HUES48 (cell line): ENCODE measurements at regions not wholly inside any gene's neighbourhood (a gene's known extent, or its start where the extent isn't known, plus 50 kb on each side); places are given as distances from the start of the nearest gene placed in this dataset.

Experiments
- H3K27ac ChIP-seq: one replicate; pipeline ENCODE4 v1.7.0; 2013; ENCODE audit warnings: low read depth, low read length, inconsistent platforms
- H3K27me3 ChIP-seq: 2 replicates; pipeline ENCODE4 v1.6.1; 2013; ENCODE audit warnings: mild to moderate bottlenecking, low read length; ENCODE audit not compliant: control insufficient read depth, insufficient read depth
- H3K36me3 ChIP-seq: 2 replicates; pipeline ENCODE4 v1.6.1; 2013; ENCODE audit warnings: low read length; ENCODE audit not compliant: control insufficient read depth, insufficient read depth
- H3K4me1 ChIP-seq: 2 replicates; pipeline ENCODE4 v1.6.1; 2013; ENCODE audit warnings: mild to moderate bottlenecking, low read length; ENCODE audit not compliant: control insufficient read depth, insufficient read depth
- H3K4me3 ChIP-seq: 2 replicates; pipeline ENCODE4 v1.5.1; 2013; ENCODE audit warnings: mild to moderate bottlenecking, low read depth, low read length
- H3K9ac ChIP-seq: 2 replicates; pipeline ENCODE4 v1.6.1; 2013; ENCODE audit warnings: mild to moderate bottlenecking, low read depth, low read length, moderate library complexity
- H3K9me3 ChIP-seq: 2 replicates; pipeline ENCODE4 v1.6.1; 2013; ENCODE audit warnings: low read length; ENCODE audit not compliant: control insufficient read depth, insufficient read depth

DNA sequence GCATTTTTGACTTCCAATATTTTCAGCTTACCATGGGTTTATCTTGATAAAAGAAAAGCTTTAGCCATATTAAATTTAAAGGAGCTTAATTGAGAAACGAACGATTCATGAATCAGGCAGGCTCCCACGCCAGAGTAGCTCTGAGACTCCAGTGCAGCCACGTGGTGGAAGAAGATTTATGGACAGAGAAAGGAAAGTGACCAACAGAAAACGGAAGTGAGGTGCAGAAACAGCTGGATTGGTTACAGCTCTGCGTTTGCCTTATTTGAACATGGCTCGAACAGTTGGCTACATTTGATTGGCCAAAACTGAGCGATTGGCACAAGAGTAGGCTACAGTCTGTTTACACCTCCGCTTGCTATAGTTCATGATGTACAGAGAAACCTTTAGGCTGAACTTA, 395.4 kb downstream of the GATA3 start:
- no peak overlapping the region for H3K9ac ChIP-seq
- no peaks in the 10 kb centered on the region for H3K9me3 ChIP-seq
- H3K4me3 ChIP-seq = no peak overlapping the region
- no peaks in the 10 kb centered on the region for H3K27me3 ChIP-seq
- no peaks in the 10 kb centered on the region for H3K36me3 ChIP-seq
- peaks cover 6% of the 10 kb centered on the region for H3K4me1 ChIP-seq
- H3K27ac ChIP-seq = no peak overlapping the region

DNA sequence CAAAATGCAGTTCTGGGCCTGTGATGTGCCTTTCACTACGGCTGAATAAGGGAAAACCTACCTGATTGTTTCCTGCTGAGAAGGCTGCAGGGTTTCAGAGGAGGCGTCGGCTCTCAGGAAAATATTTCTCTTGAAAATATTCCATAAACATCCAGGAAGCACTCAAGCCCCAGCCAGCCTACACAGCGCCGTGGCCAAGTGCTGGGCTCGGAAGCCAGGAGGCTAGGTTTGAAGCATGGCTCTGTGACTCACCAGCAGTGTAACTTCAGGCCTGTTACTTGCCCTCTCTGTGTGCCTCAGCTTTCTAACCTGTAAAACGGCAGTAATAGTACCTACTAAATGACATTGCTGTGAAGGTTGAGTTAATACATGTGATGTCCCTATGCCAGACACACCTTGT, 399.1 kb downstream of the GATA3 start:
- Histone ChIP-seq H3K4me1 (no peaks in the 10 kb centered on the region), H3K27me3 (no peaks in the 10 kb centered on the region), H3K9ac (no peak overlapping the region), H3K27ac (no peak overlapping the region), H3K9me3 (no peaks in the 10 kb centered on the region; the same call in 1 of the 2 replicates), H3K36me3 (no peaks in the 10 kb centered on the region), H3K4me3 (no peak overlapping the region)

- Histone ChIP-seq H3K4me1 (no peaks in the 10 kb centered on the region), H3K4me3 (no peak overlapping the region), H3K36me3 (no peaks in the 10 kb centered on the region), H3K9me3 (no peaks in the 10 kb centered on the region; the same call in 1 of the 2 replicates), H3K9ac (no peak overlapping the region), H3K27ac (no peak overlapping the region), H3K27me3 (no peaks in the 10 kb centered on the region)
Measured at GRCh38 chr10:8454357-8454756, 399.9 kb downstream of the GATA3 start.

GRCh38 chr10:8455181-8455580, 400.7 kb downstream of the GATA3 start:
- Histone ChIP-seq H3K27ac (no peak overlapping the region), H3K4me3 (no peak overlapping the region), H3K9me3 (no peaks in the 10 kb centered on the region; the same call in 1 of the 2 replicates), H3K9ac (no peak overlapping the region), H3K36me3 (no peaks in the 10 kb centered on the region), H3K27me3 (no peaks in the 10 kb centered on the region), H3K4me1 (no peaks in the 10 kb centered on the region)

DNA sequence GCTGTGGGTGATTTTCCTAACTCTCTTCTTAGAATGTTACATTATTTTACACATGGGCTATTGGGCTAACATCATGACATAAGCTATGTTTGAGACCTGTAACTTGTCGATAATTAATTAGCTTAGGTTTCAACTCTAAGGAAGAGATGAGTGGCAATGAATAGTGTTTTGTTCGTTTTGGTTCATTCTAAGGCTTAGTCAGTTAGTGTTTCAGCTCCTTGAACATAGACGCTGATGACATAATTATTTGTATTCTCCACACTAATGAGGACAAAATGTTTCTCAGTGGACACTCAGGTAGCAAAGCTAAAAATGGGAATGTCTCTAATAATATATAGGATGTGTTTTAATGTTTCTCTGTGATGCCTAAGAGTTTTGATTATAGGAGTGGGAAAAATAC, 401.9 kb downstream of the GATA3 start:
- Histone ChIP-seq H3K27me3 (no peaks in the 10 kb centered on the region), H3K4me1 (no peaks in the 10 kb centered on the region), H3K9ac (no peak overlapping the region), H3K27ac (no peak overlapping the region), H3K4me3 (no peak overlapping the region), H3K9me3 (no peaks in the 10 kb centered on the region; the same call in 1 of the 2 replicates), H3K36me3 (no peaks in the 10 kb centered on the region)

DNA sequence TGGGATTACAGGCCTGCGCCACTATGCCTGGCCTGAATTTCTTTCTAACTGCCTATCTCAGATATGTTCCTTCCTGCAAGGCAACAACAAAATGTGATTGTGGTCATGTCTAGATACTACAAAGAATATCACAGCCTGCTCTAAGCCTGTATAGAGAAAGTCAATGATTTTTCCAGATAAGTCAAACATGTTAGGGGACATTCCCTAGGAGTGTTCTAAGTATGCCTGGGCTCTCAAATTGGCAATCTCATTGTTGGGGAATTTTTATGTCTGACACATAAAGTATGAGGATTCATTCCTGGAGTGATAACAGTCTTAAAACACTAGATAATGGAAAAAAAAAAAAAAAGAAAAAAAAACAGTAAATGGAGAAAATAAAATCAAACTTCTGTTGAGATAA, 406.1 kb downstream of the GATA3 start:
- no peaks in the 10 kb centered on the region for H3K27me3 ChIP-seq
- H3K4me1 ChIP-seq = no peaks in the 10 kb centered on the region
- H3K27ac ChIP-seq = no peak overlapping the region
- H3K36me3 ChIP-seq = no peaks in the 10 kb centered on the region
- no peaks in the 10 kb centered on the region; the same call in 1 of the 2 replicates for H3K9me3 ChIP-seq
- H3K9ac ChIP-seq = no peak overlapping the region
- H3K4me3 ChIP-seq = no peak overlapping the region

GRCh38 chr10:8462565-8462964, 408.1 kb downstream of the GATA3 start:
- no peak overlapping the region for H3K9ac ChIP-seq
- no peaks in the 10 kb centered on the region for H3K36me3 ChIP-seq
- no peaks in the 10 kb centered on the region for H3K27me3 ChIP-seq
- H3K4me1 ChIP-seq = no peaks in the 10 kb centered on the region
- H3K27ac ChIP-seq = no peak overlapping the region
- no peak overlapping the region for H3K4me3 ChIP-seq
- H3K9me3 ChIP-seq = no peaks in the 10 kb centered on the region; the same call in 1 of the 2 replicates

- Histone ChIP-seq H3K27ac (no peak overlapping the region), H3K4me3 (no peak overlapping the region), H3K36me3 (no peaks in the 10 kb centered on the region), H3K4me1 (no peaks in the 10 kb centered on the region), H3K27me3 (no peaks in the 10 kb centered on the region), H3K9me3 (no peaks in the 10 kb centered on the region), H3K9ac (no peak overlapping the region)
Measured at GRCh38 chr10:8463853-8464252, 409.4 kb downstream of the GATA3 start.

- no peaks in the 10 kb centered on the region for H3K36me3 ChIP-seq
- no peaks in the 10 kb centered on the region for H3K27me3 ChIP-seq
- H3K9me3 ChIP-seq = no peaks in the 10 kb centered on the region
- no peak overlapping the region for H3K4me3 ChIP-seq
- H3K4me1 ChIP-seq = no peaks in the 10 kb centered on the region
- no peak overlapping the region for H3K9ac ChIP-seq
- no peak overlapping the region for H3K27ac ChIP-seq
Measured at GRCh38 chr10:8468477-8468876, 414.0 kb downstream of the GATA3 start.

GRCh38 chr10:8473205-8473604, 418.7 kb downstream of the GATA3 start:
- Histone ChIP-seq H3K36me3 (no peaks in the 10 kb centered on the region), H3K4me3 (no peak overlapping the region), H3K9ac (no peak overlapping the region), H3K27ac (no peak overlapping the region), H3K9me3 (peaks cover 7% of the 10 kb centered on the region), H3K4me1 (no peaks in the 10 kb centered on the region), H3K27me3 (no peaks in the 10 kb centered on the region)

GRCh38 chr10:8477300-8477699, 422.8 kb downstream of the GATA3 start:
- no peak overlapping the region for H3K9ac ChIP-seq
- H3K27ac ChIP-seq = no peak overlapping the region
- H3K9me3 ChIP-seq = peaks cover 7% of the 10 kb centered on the region
- no peaks in the 10 kb centered on the region for H3K36me3 ChIP-seq
- no peaks in the 10 kb centered on the region for H3K4me1 ChIP-seq
- H3K27me3 ChIP-seq = no peaks in the 10 kb centered on the region
- H3K4me3 ChIP-seq = no peak overlapping the region
